GM04504 (cell line): ENCODE measurements at regions not wholly inside any gene's neighbourhood (a gene's known extent, or its start where the extent isn't known, plus 50 kb on each side); places are given as distances from the start of the nearest gene placed in this dataset.

ENCODE experiments used
- DNase-seq: peaks from one replicate; pipeline ENCODE4 v3.0.0-alpha.2; 2012; ENCODE audit warnings: low read depth

DNA sequence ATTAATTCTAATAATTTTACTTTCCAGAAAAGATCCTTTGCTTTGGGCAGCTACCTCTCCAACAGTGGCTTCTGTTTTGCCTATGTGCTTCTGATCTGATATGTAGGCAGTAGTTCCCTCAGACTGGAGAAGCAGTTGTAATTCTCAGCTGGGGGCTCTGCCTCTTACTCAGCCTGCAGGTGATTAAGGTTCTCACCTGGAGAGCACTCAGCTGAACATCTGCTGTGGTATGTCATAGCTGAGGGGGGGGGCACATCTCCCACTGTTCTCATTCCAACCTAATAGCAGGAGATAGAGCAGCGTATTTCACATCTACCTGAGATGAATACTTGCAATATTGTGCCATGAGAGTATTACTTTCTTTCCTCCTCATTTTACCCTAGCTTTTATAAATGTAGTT, 511.9 kb upstream of the CDH8 start:
- DNase-seq = no peak

DNA sequence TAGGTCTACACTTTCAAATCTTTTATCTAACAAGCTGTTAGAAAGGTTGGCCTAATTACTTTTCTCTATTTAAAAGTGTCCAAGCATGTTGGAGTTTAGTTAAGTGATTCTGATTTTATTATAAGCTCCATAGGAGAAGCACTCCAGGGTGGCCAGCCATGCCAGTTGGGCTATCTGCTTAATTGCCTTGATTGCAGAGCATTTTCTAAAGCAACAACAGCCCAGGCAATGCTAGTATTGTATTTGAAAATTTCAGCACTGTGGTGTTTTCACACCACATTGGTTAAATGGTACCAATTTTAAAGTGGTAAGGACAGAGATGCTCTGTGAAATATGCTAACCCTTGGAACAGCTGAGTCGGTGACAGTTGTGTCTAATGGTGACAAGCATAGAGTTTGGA, 510.5 kb upstream of the CDH8 start:
- no peak for DNase-seq

DNA sequence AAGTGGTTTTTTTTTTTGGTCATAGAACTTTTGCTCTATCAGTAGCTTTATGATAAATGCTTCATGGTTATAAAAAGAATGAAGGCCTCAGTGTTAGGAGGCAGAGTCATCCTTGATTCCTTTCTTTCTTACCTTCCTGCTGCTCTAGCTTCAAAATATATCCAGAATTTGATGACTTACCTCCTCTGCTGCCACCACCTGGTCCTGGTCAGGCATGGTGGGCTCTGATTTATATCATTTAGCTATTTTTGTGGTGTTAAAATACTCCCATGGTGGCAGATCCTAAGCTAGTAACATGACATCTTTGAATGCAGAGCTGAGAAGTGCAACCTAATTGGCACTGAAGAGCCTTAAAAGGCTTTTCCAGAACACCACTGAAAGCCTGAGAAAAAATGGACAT, 508.8 kb upstream of the CDH8 start:
- no peak for DNase-seq

DNA sequence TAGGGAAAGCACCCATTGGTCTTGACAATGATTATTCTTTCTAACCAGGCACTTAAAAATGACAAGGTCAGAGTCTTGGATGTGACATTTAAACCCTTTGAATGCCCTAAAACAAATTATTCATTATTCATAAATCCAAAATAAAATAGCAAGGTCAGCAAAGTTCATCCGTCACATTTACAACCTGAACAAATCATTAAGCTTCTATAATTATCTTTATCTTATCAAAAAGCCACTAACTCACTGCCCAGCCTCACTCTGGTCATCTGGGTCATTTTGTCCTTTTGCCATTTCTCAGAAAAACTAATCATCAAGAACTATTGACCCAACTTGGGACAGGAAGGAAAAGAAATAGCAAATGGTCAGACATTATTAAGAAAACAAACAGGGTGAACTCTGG, 507.3 kb upstream of the CDH8 start:
- no peak for DNase-seq

DNA sequence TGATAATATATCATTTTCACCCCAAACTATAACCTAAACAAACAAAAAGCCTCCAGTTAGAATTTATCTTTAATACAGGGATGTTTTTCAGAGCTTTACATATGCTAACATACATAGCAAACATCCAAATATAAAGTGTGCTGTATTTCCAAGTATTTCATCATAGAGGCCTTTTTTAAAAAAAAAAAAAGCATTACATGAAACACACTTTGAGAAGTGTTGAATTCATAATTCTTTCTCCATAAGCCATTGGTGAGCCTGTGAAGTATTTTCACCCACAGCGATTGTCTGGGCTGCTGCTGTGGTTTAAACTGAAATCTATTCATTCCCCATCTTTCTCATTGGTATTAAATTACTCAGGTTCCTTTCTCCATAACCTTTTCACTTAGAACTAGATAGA, 503.4 kb upstream of the CDH8 start:
- no peak for DNase-seq

DNA sequence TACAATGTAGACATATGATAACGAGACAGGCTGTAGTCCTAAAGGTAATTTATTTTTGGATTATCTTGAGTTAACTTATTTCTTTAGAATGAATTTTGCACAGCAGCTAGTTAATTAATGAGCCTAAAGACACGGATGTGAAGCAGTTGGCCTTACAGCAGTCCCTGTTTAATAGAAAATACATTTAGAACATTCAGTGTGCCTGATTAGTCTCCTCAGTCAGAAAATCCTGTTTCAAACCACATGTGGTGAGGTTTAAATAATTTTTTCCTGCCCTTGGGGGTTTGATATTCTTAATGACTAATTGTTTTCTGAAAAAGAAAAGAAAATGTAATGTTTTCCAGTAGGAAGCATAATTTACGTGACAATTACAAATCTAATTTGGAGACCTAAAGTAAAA, 494.2 kb upstream of the CDH8 start:
- DNase-seq = no peak

DNA sequence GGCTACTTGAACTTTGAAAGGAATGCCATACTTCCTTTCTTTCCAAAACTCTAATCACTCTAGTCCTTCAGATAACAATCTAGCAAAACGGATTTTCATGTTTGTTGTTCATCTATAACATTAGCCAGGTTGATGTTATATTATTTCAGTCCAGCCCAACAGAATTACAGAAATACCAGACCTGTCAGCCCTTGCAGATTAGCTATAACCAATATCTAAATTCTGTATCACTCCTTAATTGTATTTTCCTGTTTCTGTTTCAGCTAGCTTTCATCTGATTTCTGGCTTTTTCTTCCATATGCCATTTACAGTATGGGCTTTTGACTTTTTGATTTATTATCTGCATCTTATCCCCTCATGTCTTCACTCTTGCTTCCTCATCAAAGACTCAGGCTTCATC, 479.8 kb upstream of the CDH8 start:
- DNase-seq = no peak

DNA sequence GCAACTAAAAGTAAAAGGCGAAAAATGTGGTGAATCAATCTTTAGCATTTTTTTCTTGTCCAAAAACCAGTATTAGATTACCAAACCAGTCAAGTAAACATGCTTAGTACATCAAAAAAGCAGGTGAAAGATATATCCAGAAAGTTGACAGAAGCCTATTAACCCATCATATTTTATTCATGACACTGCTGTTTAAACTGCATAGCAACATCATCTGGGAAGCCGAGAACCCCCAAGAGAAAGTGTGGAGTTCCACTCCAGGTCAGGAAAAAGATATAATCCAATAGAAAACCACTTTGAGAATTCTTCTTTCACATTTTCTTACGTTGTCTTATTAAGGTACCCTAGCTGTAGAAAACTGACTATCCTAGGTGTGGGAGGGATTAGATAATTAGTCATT, 466.8 kb upstream of the CDH8 start:
- DNase-seq = no peak

DNA sequence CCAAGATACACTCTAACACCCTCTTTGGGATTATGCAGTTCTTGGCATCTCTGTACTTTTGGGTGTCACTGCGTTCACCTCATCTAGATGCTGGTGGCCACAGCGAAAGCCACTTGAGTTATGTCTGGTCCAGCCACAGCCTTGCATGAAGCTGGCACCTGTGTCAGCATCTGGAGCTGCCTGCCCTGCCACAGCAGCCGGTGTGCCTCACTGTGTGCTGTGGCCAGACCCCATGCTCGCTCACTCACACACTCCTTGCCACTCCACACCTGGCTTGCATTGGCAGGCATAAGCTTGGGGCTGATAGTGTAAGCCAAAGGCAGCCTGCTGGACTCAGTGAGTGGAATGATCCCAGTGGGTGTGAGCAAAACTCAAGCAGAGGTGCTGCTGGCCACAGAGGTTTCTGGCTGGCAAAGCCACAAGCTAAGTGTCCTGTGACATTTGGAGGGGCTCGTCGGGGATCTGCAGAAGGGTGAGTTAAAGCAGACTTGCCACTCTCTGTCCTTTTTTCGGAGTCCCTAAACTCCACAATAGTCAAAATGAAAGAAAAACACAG, 442.7 kb upstream of the CDH8 start:
- no peak for DNase-seq

DNA sequence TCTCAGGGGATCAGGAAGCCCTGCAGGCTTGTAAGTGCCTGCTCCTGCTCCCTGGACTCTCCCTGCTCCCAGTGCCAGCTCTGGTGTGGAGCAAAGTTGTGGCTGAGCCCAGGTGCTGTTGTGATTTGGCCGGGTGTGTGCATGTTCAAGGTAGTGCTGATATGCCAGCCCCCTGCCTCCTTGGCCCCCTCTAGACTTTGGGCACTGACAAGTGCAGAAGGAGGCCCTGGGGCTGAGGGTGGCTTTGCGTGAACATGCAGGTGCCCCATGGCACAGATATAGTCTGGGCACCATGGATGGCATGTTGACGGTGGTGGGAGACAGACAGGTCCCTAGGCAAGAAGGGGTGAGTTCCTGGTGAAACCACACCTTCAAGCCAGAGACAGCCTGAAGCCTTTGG, 441.6 kb upstream of the CDH8 start:
- no peak for DNase-seq

DNA sequence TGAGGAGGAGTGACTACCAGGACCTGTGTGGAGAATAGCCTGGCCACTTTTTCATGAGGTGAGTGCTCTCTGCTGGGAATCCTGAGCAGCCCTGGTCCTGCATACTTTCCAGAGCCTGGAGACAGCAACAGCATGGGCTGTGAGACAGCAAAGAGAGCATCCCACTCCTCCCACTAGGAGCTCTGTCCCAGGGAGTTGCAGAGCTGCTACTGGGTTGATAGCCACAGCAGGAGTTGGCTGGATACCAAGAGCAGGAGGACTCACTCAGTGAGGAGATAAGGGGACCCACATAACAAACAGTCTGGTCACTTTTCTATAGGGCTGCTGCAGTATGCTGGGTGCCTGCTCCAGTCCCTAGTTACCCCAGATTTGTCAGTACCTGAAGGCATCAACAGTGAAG, 439.3 kb upstream of the CDH8 start:
- no peak for DNase-seq

DNA sequence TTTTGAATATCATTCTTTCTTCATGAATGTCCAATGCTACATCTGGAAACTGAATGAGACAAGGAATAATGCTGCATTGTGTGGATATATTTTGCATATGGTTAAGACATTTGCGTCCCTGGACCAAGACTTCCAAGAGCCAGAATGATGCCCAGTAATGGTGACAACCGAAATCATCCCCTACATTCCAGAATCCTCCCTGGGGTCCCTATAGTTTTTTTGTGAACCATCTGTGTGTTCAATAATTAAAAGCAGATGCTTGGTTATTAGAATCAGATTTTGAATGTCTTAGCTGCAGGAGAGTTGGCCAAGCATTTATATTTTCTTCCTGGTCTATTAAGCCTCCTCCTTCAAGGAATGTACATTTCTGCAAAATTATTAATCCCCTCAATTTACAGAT, 426.7 kb upstream of the CDH8 start:
- DNase-seq = no peak

DNA sequence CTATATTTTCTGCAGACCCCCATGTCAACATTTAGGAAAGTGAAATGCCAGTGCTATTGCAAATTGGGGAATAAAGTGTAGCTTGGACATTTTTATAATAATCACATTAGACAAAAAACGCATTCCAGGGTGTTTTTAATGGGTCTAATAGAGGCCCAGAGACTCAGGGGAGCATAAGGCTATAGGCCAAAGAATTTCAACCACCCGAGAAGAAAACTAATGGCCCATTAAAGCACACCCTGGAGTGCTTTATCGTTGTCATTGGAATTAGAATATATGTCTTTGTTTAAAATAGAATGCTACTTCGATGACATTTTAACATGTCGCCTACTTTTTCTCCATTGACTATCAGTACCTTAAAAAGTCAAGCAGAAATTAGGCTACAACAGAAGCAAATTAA, 414.1 kb upstream of the CDH8 start:
- no peak for DNase-seq

DNA sequence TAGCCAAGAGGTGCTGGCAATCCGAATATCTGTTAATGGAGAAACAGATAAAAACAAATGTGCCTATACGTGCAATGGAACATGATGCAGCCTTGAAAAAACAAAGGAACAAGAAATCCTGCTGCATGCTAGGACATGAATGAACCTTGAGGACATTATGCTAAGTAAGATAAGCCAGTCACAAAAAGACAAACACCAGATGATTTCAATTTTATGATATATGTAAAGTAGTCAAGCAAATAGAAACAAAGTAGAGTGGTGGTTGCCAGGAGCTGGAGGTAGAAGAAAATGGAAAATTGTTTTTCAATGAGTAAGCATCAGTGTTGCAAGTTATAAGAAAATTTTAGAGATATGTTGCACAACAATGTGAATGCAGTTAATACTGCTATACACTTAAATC, 409.7 kb upstream of the CDH8 start:
- no peak for DNase-seq

DNA sequence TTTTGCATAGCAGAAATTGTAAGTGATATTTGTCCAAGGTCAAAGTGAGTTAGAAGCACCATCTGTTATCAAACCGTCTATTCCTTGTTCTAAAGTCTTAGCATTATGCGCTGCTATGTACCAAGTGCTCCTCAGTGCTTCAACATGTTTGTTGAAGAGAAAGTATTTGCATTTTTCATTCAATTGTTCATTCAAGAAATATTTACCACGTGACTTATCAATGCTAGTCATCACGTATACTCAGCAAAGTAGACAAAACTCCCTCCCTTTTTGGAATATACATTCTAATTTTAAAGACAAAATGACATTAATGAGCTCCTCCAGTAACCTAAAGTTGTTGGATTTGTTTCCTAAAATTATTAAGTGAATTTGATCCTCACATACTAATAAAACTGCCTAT, 388.0 kb upstream of the CDH8 start:
- DNase-seq = no peak

DNA sequence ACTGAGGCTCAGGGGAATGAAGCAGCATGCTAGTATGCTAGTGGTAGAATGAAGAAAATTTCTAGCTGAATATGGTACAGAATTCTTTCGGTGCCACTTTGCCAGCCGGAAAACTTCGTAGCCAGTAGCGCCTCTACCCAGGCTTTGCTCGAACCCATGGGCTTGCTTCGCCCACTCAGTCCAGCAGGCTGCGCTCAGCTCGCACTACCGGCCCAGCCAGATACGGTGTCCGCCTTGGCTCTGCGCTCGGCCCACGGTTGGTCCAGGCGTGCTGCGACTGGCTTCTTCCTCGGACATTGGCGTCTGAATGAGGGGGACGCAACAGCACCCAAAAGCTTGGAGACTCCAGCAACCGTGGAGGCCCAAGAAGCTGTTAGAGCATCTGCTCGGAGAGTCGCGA, 372.5 kb upstream of the CDH8 start:
- no peak for DNase-seq

DNA sequence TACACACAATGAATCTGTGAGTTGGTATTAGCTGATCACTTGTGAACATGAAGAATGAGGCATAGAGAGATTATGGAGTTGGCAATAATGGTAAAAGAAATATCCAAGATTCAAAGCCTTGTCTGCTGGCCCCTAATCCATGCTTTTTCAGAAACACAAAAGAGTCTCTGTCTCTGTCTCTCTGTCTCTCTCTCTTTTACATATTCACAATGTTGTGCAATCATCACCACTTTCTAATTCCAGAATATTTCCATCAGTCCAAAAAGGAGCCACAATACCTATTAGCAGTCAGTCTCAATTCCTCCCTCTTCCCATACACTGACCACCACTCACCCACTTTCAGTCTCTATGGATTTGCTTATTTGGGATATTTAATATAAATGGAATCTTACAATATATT, 370.1 kb upstream of the CDH8 start:
- DNase-seq = no peak

DNA sequence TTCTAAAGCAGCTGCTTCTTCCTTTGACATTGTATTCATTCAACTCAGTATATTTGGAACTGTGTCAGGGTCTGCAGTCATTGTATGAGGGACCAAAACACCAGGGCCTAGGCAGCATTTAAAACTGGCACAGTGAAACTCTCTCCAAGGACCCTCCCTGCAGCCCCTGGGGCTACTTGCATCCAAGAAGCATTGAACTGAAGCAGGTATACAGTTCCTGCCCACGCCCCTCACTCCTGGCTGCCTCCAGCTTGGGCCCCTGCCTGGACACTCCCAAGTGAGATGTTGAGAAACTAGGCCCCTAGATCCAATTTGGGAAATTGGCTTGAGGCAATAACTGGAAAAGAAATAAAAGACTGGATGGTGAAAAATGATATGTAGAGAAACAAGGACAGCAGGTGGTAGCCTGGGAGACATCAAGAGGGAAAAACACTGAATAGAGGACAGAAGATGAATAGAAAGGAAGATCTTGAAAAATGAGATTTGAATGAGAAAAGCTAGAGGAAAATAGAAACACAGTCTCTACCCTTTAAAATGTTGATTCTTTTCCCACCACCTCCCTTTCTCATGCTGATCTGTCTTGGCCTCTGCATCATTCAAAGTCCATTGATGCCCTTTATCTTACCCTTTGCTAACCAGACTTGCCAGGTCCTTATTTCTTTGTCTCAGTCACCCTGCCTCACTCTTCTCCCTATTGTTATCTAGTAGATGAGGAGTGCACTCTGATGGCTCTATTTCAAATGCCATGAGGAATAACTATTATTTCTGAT, 368.8 kb upstream of the CDH8 start:
- no peak for DNase-seq

DNA sequence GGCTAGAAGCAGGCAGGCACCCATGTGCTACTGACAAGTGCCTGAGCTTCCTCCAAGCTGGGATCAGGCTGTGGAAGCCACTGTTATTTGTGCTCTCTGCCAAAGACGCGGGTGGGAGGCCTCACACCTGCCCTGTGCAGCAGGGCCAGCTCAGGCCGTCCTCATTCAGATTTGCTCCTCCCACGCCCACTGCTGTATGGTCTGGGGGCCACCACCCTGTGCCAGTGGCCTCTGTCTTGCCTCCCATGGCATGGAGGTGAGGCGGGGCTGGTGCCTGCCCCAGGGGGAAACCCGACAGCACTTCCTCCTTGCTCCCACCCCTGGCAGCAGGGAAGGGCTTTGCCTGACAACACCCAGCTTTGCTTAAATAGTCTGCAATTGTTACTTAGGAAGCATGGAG, 356.5 kb upstream of the CDH8 start:
- DNase-seq = no peak

DNA sequence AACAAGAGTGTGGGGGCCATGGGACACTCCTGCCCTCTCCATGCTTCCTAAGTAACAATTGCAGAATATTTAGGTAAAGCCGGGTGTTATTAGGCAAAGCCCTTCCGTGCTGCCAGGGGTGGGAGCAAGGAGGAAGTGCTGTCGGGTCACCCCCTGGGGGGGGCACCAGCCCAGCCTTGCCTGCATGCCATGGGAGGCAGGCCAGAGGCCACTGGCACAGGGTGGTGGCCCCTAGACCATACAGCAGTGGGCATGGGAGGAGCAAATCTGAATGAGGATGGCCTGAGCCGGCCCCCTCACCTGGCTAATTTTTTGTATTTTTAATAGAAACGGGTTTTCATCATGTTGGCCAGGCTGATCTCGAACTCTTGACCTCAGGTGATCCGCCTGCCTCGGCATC, 355.7 kb upstream of the CDH8 start:
- DNase-seq = no peak

DNA sequence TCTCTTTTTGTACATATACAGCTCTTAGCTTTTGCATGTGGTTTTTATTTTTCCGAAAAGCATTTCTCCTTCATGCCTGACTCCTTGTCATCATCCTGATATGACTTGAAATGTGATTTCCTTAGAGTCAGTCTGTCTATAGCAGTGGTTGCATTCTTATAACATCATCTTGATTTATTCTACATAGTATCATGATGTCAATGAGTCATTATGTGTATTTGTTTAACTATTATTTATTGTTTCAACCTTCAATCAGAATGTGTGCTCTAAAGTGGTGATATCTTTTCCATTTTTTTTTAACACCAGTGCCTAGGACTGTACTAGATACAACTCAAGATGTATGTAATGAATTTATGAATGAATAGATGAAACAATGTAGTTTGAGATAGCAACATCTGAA, 354.9 kb upstream of the CDH8 start:
- DNase-seq = no peak

DNA sequence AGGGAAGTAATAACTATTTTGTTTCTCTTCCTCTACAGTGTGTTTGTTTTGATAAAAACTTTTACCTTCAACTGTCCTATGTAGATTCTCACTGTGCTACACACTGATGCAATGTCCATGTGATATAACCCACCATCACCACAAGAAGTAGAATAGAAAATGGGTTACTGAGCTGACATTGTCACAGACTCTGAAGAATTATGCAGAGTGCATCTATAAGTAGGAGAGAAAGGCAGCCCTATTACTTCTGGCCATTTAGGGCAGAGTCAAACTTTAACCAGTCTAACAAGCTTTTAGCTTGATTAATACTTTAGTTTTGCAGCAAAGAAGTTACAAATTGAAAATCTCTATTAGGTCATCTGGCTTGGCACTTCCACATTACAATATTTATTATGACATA, 354.0 kb upstream of the CDH8 start:
- no peak for DNase-seq

DNA sequence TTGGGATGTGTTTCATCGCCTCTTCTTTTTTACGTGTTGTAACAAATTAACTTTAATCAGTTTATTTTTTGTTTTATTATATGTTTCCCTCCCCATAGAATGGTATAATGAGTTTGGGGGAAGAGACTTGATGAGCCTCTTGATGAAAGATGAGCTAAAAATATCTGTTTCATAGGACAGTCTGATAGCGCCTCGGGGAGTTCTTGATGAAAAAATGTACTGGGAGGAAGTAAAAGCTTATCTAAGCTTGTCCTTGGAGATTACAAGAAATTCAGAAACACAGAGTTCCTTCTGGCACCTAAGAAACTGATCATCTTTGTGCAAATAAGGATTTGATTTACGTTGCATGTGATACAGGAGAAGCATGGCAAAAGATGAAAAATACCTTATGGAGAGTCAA, 350.2 kb upstream of the CDH8 start:
- no peak for DNase-seq

DNA sequence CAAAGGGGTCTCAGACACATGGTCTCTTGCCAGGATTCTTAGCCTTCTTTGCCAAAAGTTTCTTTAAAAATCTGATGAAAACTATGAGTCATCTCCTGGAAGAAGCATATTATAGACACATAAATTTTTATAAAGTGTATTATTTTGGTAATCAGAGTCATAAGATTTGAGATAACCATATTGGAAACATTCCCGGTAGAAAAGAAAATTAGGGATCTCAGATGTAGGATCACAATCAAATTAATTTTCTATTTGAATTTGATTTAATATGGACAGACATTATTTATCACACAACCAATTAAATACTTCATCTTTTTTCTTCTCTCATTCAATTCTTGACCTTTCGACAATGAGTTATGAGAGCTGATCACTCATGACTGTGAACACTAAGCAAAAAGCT, 347.7 kb upstream of the CDH8 start:
- no peak for DNase-seq

DNA sequence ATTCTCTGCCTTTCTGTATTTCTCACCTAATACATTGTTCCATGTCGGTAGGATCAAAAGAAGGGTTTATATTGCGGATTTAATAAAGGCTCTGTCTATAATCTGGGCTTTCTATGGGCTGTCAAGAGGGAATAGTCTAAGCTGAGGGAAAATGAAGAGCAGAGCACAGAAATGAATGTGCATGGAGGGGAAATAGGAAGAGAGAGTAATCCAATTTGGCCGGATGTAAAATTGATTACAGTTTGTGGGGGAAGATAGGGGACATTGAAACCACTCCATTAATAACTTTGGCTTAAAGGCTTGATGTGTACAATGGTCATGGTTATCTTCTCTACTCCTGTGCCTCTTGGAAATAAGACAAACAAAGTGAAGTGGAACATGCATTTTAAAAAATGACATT, 334.2 kb upstream of the CDH8 start:
- DNase-seq = no peak
